NCI-H69 (cell line): ENCODE measurements at regions not wholly inside any gene's neighbourhood (a gene's known extent, or its start where the extent isn't known, plus 50 kb on each side); places are given as distances from the start of the nearest gene placed in this dataset.
"Not testable (repeated sequence)": the region's sequence is repeated elsewhere in the genome, so short reads cannot be mapped to it uniquely, and the experiment has no call there.

ENCODE experiments used
- DNase-seq: peaks from one replicate; lab custom pipeline; 2025; lab: John Stamatoyannopoulos, UW

- peak; percentile 59 for DNase-seq
Observed at GRCh38 chr2:192969055-192969454, 774.3 kb upstream of the TMEFF2 start.

- no peak for DNase-seq
Observed at GRCh38 chr2:192960945-192961344, 766.2 kb upstream of the TMEFF2 start.

GRCh38 chr2:192958615-192959014 is 763.9 kb upstream of the TMEFF2 start:
- DNase-seq, result not testable (repeated sequence)

GRCh38 chr2:192957425-192957824 is 762.7 kb upstream of the TMEFF2 start:
- no peak for DNase-seq

GRCh38 chr2:192953116-192953515 is 758.4 kb upstream of the TMEFF2 start:
- DNase-seq, result peak; percentile 4

GRCh38 chr2:192952245-192952644 is 757.5 kb upstream of the TMEFF2 start:
- no peak for DNase-seq

- no peak for DNase-seq
Observed at GRCh38 chr2:192948316-192948715, 753.6 kb upstream of the TMEFF2 start.

GRCh38 chr2:192947352-192947751 is 752.6 kb upstream of the TMEFF2 start:
- no peak for DNase-seq

GRCh38 chr2:192940767-192941166 is 746.0 kb upstream of the TMEFF2 start:
- peak; percentile 62 for DNase-seq

GRCh38 chr2:192932376-192932775 is 737.6 kb upstream of the TMEFF2 start:
- DNase-seq, result no peak

- not testable (repeated sequence) for DNase-seq
Observed at GRCh38 chr2:192921631-192922030, 726.9 kb upstream of the TMEFF2 start.

- no peak for DNase-seq
Observed at GRCh38 chr2:192901446-192901845, 706.7 kb upstream of the TMEFF2 start.

GRCh38 chr2:192899466-192899865 is 704.7 kb upstream of the TMEFF2 start:
- DNase-seq, result no peak

GRCh38 chr2:192893976-192894375 is 699.2 kb upstream of the TMEFF2 start:
- not testable (repeated sequence) for DNase-seq

- no peak for DNase-seq
Observed at GRCh38 chr2:192888109-192888508, 693.4 kb upstream of the TMEFF2 start.

- peak; percentile 69 for DNase-seq
Observed at GRCh38 chr2:192887337-192887736, 692.6 kb upstream of the TMEFF2 start.

GRCh38 chr2:192886636-192887035 is 691.9 kb upstream of the TMEFF2 start:
- peak; percentile 74 for DNase-seq

- peak; percentile 88 for DNase-seq
Observed at GRCh38 chr2:192885569-192886160, 690.9 kb upstream of the TMEFF2 start.

GRCh38 chr2:192877159-192877558 is 682.4 kb upstream of the TMEFF2 start:
- DNase-seq, result peak; percentile 3

GRCh38 chr2:192876698-192877097 is 682.0 kb upstream of the TMEFF2 start:
- no peak for DNase-seq

- peak; percentile 0 for DNase-seq
Observed at GRCh38 chr2:192854706-192855105, 660.0 kb upstream of the TMEFF2 start.

GRCh38 chr2:192854031-192854430 is 659.3 kb upstream of the TMEFF2 start:
- no peak for DNase-seq

- DNase-seq, result peak; percentile 21
Observed at GRCh38 chr2:192828947-192829346, 634.2 kb upstream of the TMEFF2 start.

- DNase-seq, result no peak
Observed at GRCh38 chr2:192828175-192828574, 633.4 kb upstream of the TMEFF2 start.
